Ishikawa (cell line): ENCODE measurements at regions not wholly inside any gene's neighbourhood (a gene's known extent, or its start where the extent isn't known, plus 50 kb on each side); places are given as distances from the start of the nearest gene placed in this dataset.

Experiments used
- CEBPB ChIP-seq: IDR thresholded peaks from 2 replicates; pipeline ENCODE4 v1.6.1; 2012
- CREB1 ChIP-seq: IDR thresholded peaks from 2 replicates; pipeline ENCODE4 v1.6.1; 2012; ENCODE audit warnings: low read depth
- EGR1 ChIP-seq: IDR thresholded peaks from 2 replicates; pipeline ENCODE4 v1.6.1; 2012
- EP300 ChIP-seq: IDR thresholded peaks from 2 replicates; pipeline ENCODE4 v1.6.1; 2012; ENCODE audit warnings: borderline replicate concordance
- FOXM1 ChIP-seq: IDR thresholded peaks from 2 replicates; pipeline ENCODE4 v1.6.1; 2012; ENCODE audit warnings: low read depth, borderline replicate concordance
- MAX ChIP-seq: IDR thresholded peaks from 2 replicates; pipeline ENCODE4 v1.6.1; 2012
- NFIC ChIP-seq: IDR thresholded peaks from 2 replicates; pipeline ENCODE4 v1.6.1; 2012
- RAD21 ChIP-seq: IDR thresholded peaks from 2 replicates; pipeline ENCODE4 v1.6.1; 2012; ENCODE audit warnings: low read depth
- REST ChIP-seq: IDR thresholded peaks from 2 replicates; pipeline ENCODE4 v1.6.1; 2012; ENCODE audit warnings: low read depth, mild to moderate bottlenecking
- TAF1 ChIP-seq: IDR thresholded peaks from 2 replicates; pipeline ENCODE4 v1.6.1; 2012; ENCODE audit warnings: low read depth, mild to moderate bottlenecking
- TCF12 ChIP-seq: IDR thresholded peaks from 2 replicates; pipeline ENCODE4 v1.6.1; 2012; ENCODE audit warnings: low read depth
- TEAD4 ChIP-seq: IDR thresholded peaks from 2 replicates; pipeline ENCODE4 v1.6.1; 2012
- USF1 ChIP-seq: IDR thresholded peaks from 2 replicates; pipeline ENCODE4 v1.6.1; 2012
- YY1 ChIP-seq: IDR thresholded peaks from 2 replicates; pipeline ENCODE4 v1.6.1; 2012; ENCODE audit warnings: low read depth
- ZBTB7A ChIP-seq: IDR thresholded peaks from 2 replicates; pipeline ENCODE4 v1.6.1; 2012; ENCODE audit warnings: low read depth

- TF ChIP-seq RAD21 (no peak), NFIC (no peak), CEBPB (no peak), REST (no peak), TAF1 (no peak), EGR1 (no peak), ZBTB7A (no peak), TEAD4 (no peak)
Observed at GRCh38 chr21:15408089-15408488, 321.7 kb upstream of the USP25 start.

GRCh38 chr21:15409031-15409430 lies 320.8 kb upstream of the USP25 start:
- no peak for TF ChIP-seq TAF1
- TF ChIP-seq CREB1, result no peak
- TF ChIP-seq REST, result no peak
- TF ChIP-seq FOXM1, result no peak
- no peak for TF ChIP-seq CEBPB
- TF ChIP-seq ZBTB7A, result no peak
- TF ChIP-seq EGR1, result no peak
- no peak for TF ChIP-seq USF1
- no peak for TF ChIP-seq RAD21
- TF ChIP-seq EP300, result no peak
- no peak for TF ChIP-seq TCF12
- TF ChIP-seq TEAD4, result no peak
- TF ChIP-seq NFIC, result no peak
- no peak for TF ChIP-seq YY1
- no peak for TF ChIP-seq MAX

- no peak for TF ChIP-seq CREB1
- TF ChIP-seq ZBTB7A, result no peak
- no peak for TF ChIP-seq EGR1
- TF ChIP-seq USF1, result no peak
- TF ChIP-seq TEAD4, result no peak
Observed at GRCh38 chr21:15410853-15411252, 318.9 kb upstream of the USP25 start.

- TF ChIP-seq REST (no peak), NFIC (no peak), CEBPB (no peak), FOXM1 (no peak), TEAD4 (no peak)
Observed at GRCh38 chr21:15414057-15414456, 315.7 kb upstream of the USP25 start.

GRCh38 chr21:15415541-15416261 lies 314.1 kb upstream of the USP25 start:
- no peak for TF ChIP-seq ZBTB7A
- TF ChIP-seq TAF1, result no peak
- no peak for TF ChIP-seq USF1
- TF ChIP-seq MAX, result no peak
- TF ChIP-seq CEBPB, result no peak
- TF ChIP-seq CREB1, result no peak
- no peak for TF ChIP-seq NFIC
- no peak for TF ChIP-seq EP300
- TF ChIP-seq YY1, result no peak
- no peak for TF ChIP-seq REST
- no peak for TF ChIP-seq FOXM1
- TF ChIP-seq RAD21, result no peak
- no peak for TF ChIP-seq TEAD4
- no peak for TF ChIP-seq TCF12
- no peak for TF ChIP-seq EGR1
